ENCODE measurements at regions not wholly inside any gene's neighbourhood (a gene's known extent, or its start where the extent isn't known, plus 50 kb on each side); places are given as distances from the start of the nearest gene placed in this dataset.

DNA sequence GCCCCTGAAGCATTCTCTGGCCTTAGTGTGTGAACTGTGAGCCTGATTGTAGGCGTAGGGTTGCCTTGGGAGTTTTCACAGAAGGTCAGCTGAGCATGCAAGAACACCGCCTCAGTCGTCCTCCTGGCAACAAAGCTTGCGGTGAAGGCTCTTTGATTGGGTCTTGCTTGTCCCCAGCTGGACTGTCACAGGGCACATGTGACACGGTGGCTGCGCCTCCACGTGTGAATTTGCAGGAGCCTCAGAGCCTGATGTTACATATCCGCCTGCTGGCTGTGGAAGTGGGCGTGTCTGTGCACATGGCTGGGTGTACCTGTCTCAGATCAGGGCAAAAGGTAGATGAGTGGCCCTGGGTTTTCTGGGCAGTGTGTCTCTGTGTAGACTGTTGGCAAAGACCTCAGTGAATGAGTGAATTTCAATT lies 228.7 kb downstream of the HAUS1 start:
- peak; percentile 70 for DNase-seq (ENCODE audit: low spot score)
- intact Hi-C loops (cut with DNase I): loop anchor here (10.0 kb wide), 2 partner anchors 52 to 152 kb away; no protein-coding TSS in a partner anchor

DNA sequence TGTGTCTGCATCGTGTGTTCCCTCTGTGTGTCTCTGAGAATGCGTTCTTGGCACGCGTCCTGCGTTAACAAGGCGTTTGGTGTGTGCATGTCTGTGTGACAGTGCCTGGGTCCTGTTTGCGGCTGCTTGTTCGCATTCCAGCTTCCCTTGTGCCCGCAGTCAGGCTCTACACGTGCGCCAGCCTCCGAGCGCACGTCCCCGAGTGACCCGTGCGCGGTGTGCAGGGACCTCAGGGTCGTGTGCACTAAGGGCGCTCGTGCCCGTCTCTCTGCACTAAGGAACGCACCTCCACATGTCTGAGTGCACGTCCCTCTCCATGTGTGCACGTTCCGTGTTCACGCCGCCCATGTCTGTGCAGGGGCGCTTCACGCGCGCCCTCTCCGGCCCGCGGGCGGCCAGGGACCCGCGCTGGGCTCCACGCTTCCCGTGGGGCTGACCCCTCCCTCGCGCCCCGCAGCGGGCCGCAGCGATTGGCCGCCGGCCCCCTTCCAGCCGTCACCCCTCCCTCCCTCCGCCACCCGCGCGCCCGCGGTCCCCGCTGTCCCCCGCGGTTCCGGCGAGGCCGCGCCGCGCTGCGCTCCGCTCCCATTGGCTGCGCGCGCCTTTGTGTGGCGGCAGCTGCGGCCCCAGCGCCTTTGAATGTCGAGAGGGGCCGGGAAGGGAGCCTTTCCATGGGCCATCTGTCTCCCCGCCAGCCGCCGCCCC lies 229.4 kb downstream of the HAUS1 start:
- peak; percentile 75 for DNase-seq (ENCODE audit: low spot score)
- intact Hi-C loops (cut with DNase I): loop anchor here (10.0 kb wide), 2 partner anchors 51 to 151 kb away; no protein-coding TSS in a partner anchor

DNA sequence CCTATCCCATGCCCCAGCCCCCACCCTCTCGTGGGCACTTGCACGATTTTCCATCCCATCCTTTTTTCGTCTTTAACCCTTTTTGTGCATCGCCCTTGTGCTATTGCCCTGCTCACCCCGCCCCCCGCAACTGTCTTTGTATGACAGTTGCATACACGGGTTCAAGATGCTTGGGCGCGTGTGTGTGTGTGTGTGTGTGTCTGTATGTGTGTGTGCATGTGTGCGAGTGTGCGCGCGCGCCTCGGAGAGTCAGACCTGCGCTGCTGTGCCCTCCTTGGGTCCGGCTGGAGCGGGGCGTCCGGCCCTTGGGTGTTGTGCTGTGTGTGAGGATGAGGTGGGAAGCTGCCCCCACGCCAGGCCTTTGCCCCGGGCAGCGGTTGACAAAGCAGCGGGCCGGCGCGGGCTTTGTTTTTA lies 230.7 kb downstream of the HAUS1 start:
- peak; percentile 67 for DNase-seq (ENCODE audit: low spot score)
- intact Hi-C loops (cut with DNase I): loop anchor here (5.0 to 10.0 kb wide), 3 partner anchors 50 to 150 kb away; no protein-coding TSS in a partner anchor

DNA sequence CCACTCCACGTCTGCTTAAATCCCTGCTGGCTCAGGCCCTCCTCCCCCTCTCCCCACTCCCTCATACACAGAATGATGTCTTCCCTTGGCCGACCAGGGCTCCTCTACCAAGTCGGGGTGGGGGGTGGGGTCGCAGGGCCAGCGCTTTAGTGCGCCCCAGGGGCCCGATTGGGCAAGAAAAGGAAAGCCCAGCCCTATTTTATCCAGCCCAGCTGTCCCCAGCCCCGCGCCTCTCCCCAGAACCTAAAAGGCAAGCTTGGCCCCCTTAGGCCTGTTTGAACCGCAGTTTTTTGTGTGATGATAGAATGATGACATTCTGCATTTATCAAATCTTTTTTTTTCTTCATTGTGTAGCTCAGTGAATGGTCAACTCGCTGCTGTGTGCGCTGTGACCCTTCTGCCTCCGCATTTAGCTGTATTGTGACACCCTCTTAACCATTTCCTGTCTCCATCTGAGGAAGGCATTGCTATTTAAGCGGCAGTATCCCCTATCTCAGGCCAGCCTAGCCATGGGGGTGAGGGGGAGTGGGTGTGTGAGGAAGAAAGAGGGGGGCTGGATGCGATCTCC lies 231.4 kb downstream of the HAUS1 start:
- DNase-seq (ENCODE audit: low spot score): peak; percentile 55
- intact Hi-C loops (cut with DNase I): loop anchor here (5.0 to 10.0 kb wide), 3 partner anchors 49 to 149 kb away; no protein-coding TSS in a partner anchor

DNA sequence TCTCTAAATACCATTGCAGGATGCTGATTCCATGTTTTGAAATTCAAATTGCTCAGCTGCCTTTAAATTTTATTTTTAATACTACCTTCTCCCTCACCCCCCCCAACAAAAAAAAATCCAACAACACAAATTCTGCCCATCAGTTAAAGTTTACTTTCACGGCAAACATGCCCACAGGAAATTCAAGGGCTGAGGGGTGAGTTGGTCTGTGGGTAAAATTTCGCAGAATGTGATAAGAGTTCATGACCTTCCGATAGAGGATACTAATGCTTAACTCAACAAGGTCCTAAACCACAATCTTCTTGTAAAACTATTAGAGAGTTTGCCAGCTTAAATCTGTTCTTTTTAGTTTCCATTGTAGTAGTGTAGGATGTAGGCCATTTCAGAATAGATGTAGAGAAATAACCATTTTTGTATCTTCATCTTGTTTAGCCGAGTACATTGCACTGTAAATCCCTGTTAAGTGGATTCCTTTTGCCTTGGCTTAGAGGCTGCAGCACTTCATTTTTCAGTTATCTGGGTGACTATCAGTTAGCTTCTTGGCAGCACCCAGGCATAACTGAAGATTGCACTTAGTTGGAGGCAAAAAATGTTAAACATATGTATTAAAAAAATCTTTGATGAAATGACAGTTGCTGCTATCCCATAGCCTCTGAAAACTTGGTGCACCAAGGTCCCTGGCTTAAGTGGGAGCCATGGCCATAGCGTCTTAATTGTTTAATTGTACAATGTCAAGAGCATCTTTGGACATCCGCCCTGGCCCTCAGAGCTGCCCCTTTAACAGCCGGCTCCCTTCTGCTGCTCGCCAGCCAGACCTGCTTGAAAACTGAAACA lies 232.3 kb downstream of the HAUS1 start:
- DNase-seq (ENCODE audit: low spot score): peak; percentile 17
- intact Hi-C loops (cut with DNase I): loop anchor here (5.0 to 10.0 kb wide), 3 partner anchors 48 to 148 kb away; no protein-coding TSS in a partner anchor

DNA sequence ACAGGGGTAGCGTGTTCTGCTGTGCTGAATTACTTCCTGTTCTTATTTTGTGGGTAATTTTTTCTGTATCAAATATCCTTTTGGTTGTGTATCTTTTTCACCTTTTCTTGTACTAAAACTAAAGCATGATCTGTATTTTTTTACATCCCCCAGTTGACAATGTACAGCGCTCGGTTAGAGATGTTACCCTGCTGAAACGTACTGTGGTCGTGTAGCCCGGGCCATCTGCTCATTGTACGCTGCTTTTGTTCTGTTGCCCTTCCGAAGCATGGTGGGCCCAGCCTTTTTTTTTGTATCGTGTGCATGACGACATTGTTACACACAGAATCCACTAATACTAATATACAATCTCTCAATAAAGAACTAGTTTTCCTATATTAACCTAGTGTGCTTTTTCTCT lies 233.1 kb downstream of the HAUS1 start:
- peak; percentile 33 for DNase-seq (ENCODE audit: low spot score)
- intact Hi-C loops (cut with DNase I): loop anchor here (5.0 to 10.0 kb wide), 3 partner anchors 48 to 148 kb away; no protein-coding TSS in a partner anchor

DNA sequence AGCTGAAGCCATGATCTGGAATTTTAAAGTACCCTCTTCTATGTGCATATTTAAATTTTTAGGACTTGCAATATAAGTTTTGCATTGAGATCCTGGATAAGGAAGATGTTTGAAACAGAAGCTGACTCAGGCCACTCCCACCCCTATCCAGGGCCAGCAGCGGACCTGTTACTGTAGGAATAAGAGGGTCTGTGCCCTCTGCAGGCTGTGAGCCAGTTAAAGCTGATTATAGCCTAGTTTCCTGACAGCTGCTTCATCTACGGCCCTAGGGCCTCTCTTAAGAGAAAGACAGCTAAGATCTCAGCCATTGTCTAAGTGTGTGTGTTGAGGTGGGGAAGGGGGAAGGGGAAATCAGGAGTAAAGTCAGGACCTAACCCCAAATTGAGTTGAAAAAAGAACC lies 234.0 kb downstream of the HAUS1 start:
- intact Hi-C loops (cut with DNase I): loop anchor here (5.0 to 10.0 kb wide), 3 partner anchors 47 to 147 kb away; no protein-coding TSS in a partner anchor
- DNase-seq (ENCODE audit: low spot score): no peak

DNA sequence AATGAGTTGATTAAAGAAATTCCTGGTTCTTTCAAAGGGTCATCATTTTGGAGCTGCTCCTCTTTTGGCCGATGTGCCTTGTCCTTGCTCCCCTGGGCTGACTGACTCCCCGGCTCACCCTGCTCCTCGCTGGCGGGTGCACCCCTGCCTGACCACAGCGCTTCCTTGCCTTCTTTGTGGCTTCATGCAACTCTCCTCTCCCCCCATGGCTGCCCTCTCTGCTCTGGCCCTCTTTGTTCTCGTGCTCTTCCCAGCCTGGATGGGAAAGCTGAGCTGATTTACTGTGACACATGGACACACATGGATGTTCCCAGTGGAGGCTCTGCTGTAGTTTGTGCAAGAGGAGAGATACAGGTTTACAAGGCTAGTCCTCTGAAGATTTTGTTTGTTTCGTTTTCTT lies 234.6 kb downstream of the HAUS1 start:
- intact Hi-C loops (cut with DNase I): loop anchor here (5.0 to 10.0 kb wide), 3 partner anchors 46 to 146 kb away; no protein-coding TSS in a partner anchor
- peak; percentile 63 for DNase-seq (ENCODE audit: low spot score)

DNA sequence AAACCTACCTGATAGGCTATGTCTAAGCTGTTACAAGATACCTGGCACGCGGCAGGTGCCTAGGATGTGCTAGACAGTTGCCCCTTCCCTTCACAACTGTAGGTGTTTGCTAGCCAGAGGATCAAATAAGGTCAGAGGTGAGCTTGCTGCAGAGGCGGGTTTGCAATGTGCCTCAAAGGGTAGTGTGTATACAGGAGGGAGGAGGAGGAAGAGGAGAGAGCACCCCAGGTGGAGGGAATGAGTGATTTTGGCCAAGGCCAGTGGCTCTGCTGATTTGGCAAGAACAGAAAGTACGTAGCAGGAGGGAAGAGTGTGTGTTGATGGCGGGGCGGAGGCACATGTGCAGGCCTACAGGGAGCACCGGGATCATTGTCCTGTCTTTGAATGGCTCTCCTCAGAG lies 236.5 kb downstream of the HAUS1 start:
- DNase-seq (ENCODE audit: low spot score): peak; percentile 60
- intact Hi-C loops (cut with DNase I): no loop called here

DNA sequence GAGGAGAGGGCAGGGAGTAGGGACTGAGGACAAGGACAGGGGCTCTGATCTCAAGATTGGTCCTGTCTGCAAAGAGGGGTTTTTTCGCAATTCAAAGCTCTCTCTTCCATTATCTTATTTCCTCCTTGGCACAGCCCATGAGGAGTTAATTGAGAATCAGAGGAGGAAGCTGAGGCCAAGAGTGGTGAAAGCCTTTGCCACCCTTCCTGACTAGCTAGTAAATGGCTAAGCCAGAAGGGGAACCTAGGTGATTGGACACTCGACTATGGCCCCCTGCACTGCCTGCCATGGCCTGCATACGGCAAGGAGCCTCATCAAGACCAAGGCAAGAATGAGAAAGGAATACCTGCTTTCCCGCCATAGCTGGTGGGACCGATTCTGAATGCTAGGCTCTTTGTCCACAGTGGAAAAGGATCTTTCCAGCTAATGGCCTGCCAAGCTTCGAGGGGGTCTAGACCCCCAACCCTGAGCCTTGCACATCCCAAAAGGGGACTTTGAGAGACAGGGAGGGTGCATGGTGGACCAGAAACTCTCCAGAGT lies 237.9 kb downstream of the HAUS1 start:
- DNase-seq (ENCODE audit: low spot score): peak; percentile 27
- intact Hi-C loops (cut with DNase I): no loop called here

DNA sequence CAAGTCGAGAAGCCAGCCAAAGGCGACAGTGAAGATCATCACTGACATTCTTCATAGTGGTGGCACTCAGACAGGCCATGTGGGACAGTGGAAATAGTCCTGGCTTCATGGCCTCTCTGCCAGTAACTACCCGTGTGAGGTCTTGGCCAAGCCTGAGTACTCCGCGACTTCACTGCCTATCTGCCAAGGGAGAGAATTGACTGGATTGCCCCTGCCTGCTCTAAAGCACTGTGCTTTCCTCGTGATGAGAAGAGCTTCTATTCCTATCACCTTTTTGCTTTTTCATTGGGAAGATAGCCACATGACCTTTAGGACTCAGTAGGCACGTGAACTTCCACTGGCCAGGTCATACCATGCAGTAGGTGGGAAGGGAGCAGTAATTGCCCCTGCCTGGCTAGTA lies 239.3 kb downstream of the HAUS1 start:
- intact Hi-C loops (cut with DNase I): no loop called here
- no peak for DNase-seq (ENCODE audit: low spot score)

DNA sequence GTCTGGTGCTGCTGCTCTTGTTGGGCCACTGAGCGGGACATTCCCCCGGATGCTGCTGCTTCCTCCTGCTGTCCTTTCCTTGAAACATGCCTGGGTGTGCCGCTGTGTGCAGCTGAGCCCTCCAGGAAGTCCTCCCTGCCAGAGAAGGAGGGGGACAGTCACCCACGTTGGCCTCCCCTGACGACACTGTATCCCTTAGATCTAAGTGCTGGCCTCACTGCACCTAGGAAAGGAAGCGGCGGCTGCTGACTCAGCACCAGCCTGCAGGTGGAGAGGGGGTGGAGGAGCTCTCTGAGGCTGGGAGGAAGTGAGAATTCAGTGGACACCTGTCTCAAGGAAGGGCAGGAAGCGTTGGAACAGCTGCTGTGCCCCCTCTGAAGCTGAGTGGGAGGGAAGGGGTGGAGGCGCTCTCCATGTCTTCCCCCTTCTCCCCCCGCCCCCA lies 239.8 kb downstream of the HAUS1 start:
- no peak for DNase-seq (ENCODE audit: low spot score)

DNA sequence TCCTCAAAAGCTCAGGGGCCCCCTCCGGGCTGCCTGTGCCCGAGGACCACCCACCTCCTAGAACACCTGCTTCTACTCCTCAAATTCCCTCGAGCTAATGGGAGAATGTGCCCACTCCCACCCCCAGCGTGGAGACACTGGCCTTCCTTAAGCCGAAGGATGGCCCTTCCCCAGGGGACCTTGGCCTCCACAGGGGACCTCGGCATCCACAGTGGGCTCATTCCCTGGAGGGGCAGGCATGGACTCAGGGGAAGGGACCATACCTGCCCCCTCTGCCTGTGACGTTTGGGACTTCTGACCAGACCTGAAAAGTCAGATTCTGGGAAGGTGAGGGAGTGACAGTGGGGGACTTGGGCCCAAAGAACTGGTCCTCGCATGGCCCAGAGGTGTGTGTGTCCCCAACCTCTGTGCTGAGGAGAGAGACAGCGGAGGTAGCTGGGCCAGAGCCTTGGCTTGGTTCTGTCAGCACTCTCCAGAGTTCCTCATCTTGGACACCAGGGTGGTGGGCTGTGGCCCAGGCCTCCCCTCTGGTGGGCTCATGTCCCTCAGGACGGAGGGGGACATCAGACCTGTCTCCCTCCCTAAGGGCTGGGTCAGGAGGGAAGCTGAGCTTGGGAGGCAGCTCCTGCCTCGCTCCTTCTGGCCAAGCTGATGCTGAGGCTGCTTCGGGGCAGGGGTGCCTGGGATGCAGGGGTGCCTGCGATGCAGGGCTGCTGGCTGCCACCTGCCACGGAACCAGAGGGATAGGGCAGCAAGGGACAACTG lies 240.4 kb downstream of the HAUS1 start:
- no peak for DNase-seq (ENCODE audit: low spot score)
- intact Hi-C loops (cut with DNase I): no loop called here

More for the DNA sequence above, 239.8 kb downstream of the HAUS1 start:
- intact Hi-C loops (cut with DNase I): no loop called here

DNA sequence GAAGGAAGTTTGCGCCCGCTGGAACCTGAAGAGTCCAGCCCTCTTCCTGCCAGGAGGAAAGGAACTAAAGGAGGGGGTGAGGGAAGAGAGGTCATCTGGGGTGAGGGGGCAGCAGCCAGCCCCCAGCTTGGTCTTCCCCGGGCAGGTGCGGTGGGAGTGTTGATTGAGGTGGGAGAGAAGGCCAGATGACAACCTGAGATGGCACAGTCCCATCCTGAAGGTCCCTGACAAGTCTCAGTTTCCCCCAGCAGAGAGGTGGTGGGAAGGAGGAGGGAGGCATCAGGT lies 240.9 kb downstream of the HAUS1 start:
- DNase-seq (ENCODE audit: low spot score): no peak
- intact Hi-C loops (cut with DNase I): no loop called here

DNA sequence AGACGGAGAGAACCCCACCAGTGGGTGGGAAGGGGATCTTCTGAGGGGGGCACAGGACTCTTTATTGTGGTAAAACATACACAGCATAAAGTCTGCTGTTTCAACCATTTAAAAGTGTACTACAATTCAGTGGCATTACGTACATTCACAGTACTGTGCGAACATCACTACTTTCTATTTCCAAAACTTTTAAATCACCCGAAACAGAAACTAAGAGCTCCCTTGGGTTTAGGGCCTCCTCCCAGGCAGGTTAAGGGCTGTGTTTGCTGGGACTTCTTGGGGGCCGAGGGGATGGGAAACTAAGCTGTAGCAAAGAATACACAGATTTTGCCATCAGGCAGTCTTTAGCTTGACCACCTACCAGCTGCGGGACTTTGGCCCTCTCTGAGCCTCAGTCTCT lies 242.0 kb downstream of the HAUS1 start:
- intact Hi-C loops (cut with DNase I): no loop called here
- DNase-seq (ENCODE audit: low spot score): no peak

DNA sequence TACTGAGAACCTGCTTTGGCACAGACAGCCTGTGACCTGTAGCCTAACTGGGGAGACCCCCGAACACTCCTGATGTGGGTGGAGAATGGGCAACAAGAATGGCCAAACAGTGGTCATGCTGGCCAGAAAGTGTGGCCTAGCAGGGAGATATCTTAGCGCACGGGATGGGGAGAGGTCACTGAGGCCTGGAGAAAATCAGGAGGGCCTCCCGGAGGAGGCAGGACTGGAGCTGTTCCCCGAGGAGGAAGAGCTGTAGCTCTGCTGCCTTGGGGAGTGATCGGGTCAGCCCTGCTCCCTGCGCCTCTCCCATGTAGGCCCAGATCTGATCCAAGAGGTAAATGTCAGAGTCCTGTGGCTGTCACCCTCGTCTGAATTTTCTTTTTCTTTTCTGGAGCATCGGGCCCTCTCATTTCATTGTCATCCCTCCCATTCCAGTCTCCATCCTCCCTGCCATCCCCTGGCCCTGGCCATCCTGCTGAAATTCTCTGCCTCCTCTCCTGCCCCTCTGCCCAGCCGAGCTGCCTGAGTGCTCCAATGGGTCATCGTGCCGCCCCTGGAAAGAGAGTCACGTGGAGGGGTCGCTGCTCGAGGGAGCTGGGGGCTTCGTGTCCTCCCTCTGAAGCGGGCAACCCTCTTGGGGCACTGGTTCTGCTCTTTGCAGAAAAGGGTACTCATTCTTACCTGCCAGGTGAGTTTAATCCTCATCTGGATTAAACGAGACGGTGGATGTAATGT lies 242.9 kb downstream of the HAUS1 start:
- peak; percentile 62 for DNase-seq (ENCODE audit: low spot score)
- intact Hi-C loops (cut with DNase I): no loop called here

DNA sequence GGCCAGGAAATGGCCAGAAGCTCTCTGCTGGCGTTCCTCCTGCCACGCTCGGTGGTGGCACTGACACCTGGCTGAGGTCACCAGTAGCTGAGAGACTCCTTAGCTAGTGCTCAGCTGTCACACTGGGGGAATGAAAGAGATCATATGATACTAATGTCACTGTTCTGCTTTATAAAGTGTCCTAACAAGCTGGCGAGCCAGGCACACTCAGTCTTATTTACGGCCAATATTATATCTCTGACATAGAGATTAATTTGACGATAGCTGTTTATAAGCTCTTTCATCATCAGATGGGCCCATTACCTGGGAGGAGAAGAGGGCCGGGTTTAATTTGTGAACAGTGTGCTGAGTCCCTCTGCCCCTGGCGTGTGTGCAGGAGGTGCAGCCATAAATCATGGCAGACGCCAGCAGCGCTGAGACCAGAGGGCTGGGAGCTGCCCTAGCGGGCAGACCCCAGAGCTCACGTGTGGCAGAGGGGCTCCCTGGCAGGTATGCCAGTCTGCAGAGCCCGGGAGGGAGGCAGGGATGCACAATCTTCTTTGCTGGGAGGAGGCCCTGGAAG lies 246.5 kb downstream of the HAUS1 start:
- no peak for DNase-seq (ENCODE audit: low spot score)
- intact Hi-C loops (cut with DNase I): no loop called here

DNA sequence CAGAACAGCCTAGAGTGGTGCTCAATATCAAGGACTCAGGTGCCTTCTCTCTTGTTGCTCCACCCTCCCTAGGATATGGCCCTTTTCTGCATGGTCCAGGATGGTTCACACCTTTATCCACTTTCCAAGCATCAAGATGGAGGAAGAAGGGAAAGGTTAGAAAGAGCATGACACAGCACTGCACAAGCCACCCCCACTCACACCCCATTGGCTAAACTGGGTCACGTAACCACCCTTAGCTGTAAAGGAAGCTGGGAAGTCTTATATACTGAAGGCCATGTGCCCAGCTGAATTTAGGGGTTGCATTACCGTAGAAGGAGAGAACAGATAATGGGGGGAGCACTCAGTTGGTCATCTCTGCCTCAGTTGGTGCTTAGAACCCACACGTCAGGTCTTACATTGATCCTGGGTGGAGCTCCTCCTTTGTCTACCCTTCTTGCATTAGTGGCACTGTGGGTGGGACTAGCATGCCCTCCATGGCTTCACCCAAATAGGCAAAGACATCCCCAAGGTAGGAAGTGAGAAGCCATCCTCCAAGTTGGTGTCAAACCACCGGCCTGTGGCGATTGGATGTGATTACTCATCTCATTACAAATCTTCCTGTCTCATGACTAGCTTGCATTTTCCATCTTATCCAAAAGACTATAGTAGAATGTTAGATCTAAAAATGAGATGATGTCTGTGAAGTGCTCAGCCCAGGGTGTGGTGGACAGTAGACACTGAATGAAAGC lies 248.5 kb downstream of the HAUS1 start:
- intact Hi-C loops (cut with DNase I): no loop called here

More for the DNA sequence above, 248.5 kb downstream of the HAUS1 start:
- DNase-seq (ENCODE audit: low spot score): no peak

All from cardiac septum (tissue), 1 donor.